Thoracic aorta (tissue), 2 donors: ENCODE measurements at regions not wholly inside any gene's neighbourhood (a gene's known extent, or its start where the extent isn't known, plus 50 kb on each side); places are given as distances from the start of the nearest gene placed in this dataset.

ENCODE experiments used
- ATAC-seq: fragments of 150-250 bp; one replicate; pipeline ENCODE4 v1.8.0; 2017; ENCODE audit warnings: low read depth; ENCODE audit not compliant: insufficient number of reproducible peaks, low FRiP score
- DNase-seq: peaks from one replicate; pipeline ENCODE4 v3.0.0-alpha.2; 2020; ENCODE audit warnings: low spot score
- H3K27ac ChIP-seq, 2 donors: fragments of 200-600 bp; sonication (generic); 1 replicate in 1 of 2; 2 replicates in 1 of 2; pipeline ENCODE4 v1.5.1; 2016; ENCODE audit warnings: mild to moderate bottlenecking in 2 of 2, moderate library complexity in 2 of 2
- H3K27me3 ChIP-seq: fragments of 200-600 bp; sonication (generic); replicated peaks from 2 replicates; pipeline ENCODE4 v1.6.0; 2016; ENCODE audit warnings: mild to moderate bottlenecking; ENCODE audit not compliant: insufficient read depth
- H3K36me3 ChIP-seq: fragments of 200-600 bp; sonication (generic); one replicate; pipeline ENCODE4 v1.5.1; 2016
- H3K4me1 ChIP-seq, 2 donors: fragments of 200-600 bp; sonication (generic); 1 replicate in 1 of 2; 2 replicates in 1 of 2; pipeline versions ENCODE4 v1.5.1 to v1.6.0; 2016; ENCODE audit warnings: low read depth in 2 of 2, mild to moderate bottlenecking in 1 of 2; ENCODE audit not compliant: control insufficient read depth in 1 of 2
- H3K4me3 ChIP-seq: fragments of 200-600 bp; sonication (generic); 2 replicates; pipeline ENCODE4 v1.5.1; 2016; ENCODE audit warnings: mild to moderate bottlenecking
- H3K9me3 ChIP-seq: fragments of 200-600 bp; sonication (generic); 2 replicates; pipeline ENCODE4 v1.5.1; 2016
- TF ChIP-seq, protein P1 (sequence below): fragments of 200-600 bp; sonication (generic); IDR thresholded peaks from one replicate; pipeline ENCODE4 v1.5.1; 2019; ENCODE audit warnings: antibody characterized with exemption

- Histone ChIP-seq H3K4me1 (no peaks in the 10 kb centered on the region), H3K27ac (no peak overlapping the region), H3K4me3 (no peak overlapping the region), H3K36me3 (no peaks in the 10 kb centered on the region), H3K27me3 (no peaks in the 10 kb centered on the region), H3K9me3 (peaks cover 17% of the 10 kb centered on the region)
- TF ChIP-seq, protein P1, sequence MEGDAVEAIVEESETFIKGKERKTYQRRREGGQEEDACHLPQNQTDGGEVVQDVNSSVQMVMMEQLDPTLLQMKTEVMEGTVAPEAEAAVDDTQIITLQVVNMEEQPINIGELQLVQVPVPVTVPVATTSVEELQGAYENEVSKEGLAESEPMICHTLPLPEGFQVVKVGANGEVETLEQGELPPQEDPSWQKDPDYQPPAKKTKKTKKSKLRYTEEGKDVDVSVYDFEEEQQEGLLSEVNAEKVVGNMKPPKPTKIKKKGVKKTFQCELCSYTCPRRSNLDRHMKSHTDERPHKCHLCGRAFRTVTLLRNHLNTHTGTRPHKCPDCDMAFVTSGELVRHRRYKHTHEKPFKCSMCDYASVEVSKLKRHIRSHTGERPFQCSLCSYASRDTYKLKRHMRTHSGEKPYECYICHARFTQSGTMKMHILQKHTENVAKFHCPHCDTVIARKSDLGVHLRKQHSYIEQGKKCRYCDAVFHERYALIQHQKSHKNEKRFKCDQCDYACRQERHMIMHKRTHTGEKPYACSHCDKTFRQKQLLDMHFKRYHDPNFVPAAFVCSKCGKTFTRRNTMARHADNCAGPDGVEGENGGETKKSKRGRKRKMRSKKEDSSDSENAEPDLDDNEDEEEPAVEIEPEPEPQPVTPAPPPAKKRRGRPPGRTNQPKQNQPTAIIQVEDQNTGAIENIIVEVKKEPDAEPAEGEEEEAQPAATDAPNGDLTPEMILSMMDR, result no peak
- ATAC-seq (no peak), DNase-seq (no peak)
Measured at GRCh38 chr17:54727624-54728023, 173.0 kb upstream of the TOM1L1 start.

- Histone ChIP-seq H3K4me1 (no peaks in the 10 kb centered on the region), H3K27me3 (no peaks in the 10 kb centered on the region), H3K9me3 (no peaks in the 10 kb centered on the region), H3K4me3 (no peak overlapping the region), H3K36me3 (no peaks in the 10 kb centered on the region), H3K27ac (no peak overlapping the region)
- DNase-seq (no peak), ATAC-seq (no peak)
- TF ChIP-seq, protein P1, result no peak
Measured at GRCh38 chr17:54736573-54736972, 164.1 kb upstream of the TOM1L1 start.

DNA sequence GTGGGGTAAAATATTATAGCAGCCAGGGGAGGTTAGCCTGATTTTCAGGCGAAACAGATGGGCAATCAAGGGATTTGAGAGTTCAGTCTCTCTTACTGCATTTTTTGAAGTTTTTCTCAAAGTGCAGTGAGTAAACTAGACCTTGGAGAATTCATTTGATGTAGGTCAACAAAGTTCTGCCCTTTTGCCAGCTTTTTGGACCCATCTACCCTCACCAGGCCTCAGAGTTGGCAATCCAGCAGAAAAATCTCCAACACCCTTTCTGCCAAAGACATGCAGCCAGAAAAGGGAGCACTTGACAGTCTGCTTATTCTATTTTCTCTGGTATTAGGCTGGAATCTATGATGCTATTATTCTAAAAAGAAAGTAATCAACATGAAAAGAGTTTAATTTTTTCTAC is 162.2 kb upstream of the TOM1L1 start:
- no peaks in the 10 kb centered on the region for H3K36me3 ChIP-seq
- DNase-seq (no peak), ATAC-seq (no peak)
- no peaks in the 10 kb centered on the region for H3K27me3 ChIP-seq
- H3K27ac ChIP-seq, result no peak overlapping the region
- no peaks in the 10 kb centered on the region for H3K4me1 ChIP-seq
- TF ChIP-seq, protein P1, result no peak
- no peaks in the 10 kb centered on the region for H3K9me3 ChIP-seq
- no peak overlapping the region for H3K4me3 ChIP-seq

DNA sequence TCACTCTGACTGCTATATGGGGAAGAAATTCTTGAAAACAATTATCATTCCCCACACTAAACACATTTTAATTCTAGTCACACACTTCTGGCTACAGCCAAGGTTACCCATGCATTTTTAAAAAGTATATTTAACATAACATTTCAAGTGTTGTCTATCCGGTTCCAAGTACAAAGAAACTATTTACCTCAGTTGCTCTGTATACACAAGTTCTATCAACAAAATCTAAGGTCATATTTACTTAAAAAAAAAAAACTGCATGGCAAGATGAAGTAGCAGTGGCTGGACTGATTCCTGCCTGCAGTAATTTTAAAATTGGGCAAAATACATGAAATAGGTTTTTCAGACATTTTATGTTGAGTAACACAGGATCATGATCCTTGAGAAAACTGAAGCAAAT is 155.9 kb upstream of the TOM1L1 start:
- TF ChIP-seq, protein P1, result no peak
- no peaks in the 10 kb centered on the region for H3K36me3 ChIP-seq
- H3K27ac ChIP-seq, result no peak overlapping the region
- peaks cover 6% of the 10 kb centered on the region for H3K9me3 ChIP-seq
- ATAC-seq (no peak), DNase-seq (no peak)
- H3K4me3 ChIP-seq, result no peak overlapping the region
- no peaks in the 10 kb centered on the region for H3K4me1 ChIP-seq
- no peaks in the 10 kb centered on the region for H3K27me3 ChIP-seq

DNA sequence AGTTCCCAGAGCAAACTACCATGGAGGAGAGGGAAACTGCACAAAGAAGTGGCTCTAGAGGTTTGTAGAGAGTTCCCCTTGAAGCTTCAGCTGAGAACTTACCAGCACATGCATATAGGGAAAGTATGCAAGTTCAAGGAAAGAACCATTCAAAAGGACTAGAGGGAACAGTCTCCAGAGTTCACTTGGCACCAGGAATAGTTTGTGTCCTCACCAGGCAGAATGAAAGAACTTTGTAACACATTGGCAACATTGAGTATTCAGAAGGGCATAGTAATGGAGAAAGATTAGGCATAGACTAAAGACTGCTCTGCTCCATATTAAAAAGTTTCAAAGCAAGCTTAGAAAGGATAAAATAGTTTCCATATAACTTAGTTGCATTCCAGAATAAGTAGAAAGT is 155.4 kb upstream of the TOM1L1 start:
- H3K27ac ChIP-seq, result no peak overlapping the region
- H3K27me3 ChIP-seq, result no peaks in the 10 kb centered on the region
- H3K4me3 ChIP-seq, result no peak overlapping the region
- TF ChIP-seq, protein P1, result no peak
- no peak for DNase-seq
- H3K9me3 ChIP-seq, result peaks cover 6% of the 10 kb centered on the region
- no peak for ATAC-seq
- H3K36me3 ChIP-seq, result no peaks in the 10 kb centered on the region
- H3K4me1 ChIP-seq, result no peaks in the 10 kb centered on the region
